ENCODE measurements at regions not wholly inside any gene's neighbourhood (a gene's known extent, or its start where the extent isn't known, plus 50 kb on each side); places are given as distances from the start of the nearest gene placed in this dataset.

DNA sequence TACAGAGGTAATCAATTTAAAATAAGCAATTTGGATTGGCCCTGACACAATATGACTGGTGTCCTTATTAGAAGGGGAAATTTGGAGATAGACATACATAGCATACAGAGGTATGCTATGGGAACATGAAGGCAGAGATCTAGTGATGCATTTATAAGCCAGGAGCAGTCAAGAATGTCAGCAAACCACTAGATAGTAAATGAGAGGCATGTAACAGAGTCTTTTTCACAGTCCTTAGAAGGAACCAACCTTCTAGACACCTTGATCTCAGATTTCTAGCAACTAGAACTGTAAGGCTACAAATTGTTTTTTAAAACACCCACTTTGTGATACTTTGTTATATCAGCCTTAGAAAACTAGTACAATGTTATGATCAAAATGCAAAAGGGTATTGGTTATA is 54.3 kb upstream of the CA10 start:
- no peak overlapping the region for H3K9ac ChIP-seq (ENCODE audit: insufficient read depth, low read length)
- H2AFZ ChIP-seq (ENCODE audit: low read length): no peak overlapping the region
- no peaks in the 10 kb centered on the region for H3K27me3 ChIP-seq (ENCODE audit: control insufficient read depth, insufficient read depth, low read length)
- H4K20me1 ChIP-seq (ENCODE audit: control insufficient read depth, extremely low read depth, insufficient read depth, low read length): no peaks in the 10 kb centered on the region
- H3K27ac ChIP-seq (ENCODE audit: insufficient read depth, low read length): no peak overlapping the region
- H3K4me1 ChIP-seq (ENCODE audit: control insufficient read depth, extremely low read depth, insufficient read depth, low read length): no peaks in the 10 kb centered on the region
- no peaks in the 10 kb centered on the region for H3K79me2 ChIP-seq (ENCODE audit: control insufficient read depth, insufficient read depth, low read length)
- no peak overlapping the region for H3K4me2 ChIP-seq (ENCODE audit: extremely low read depth, insufficient read depth, low read length)
- H3K36me3 ChIP-seq (ENCODE audit: control insufficient read depth, insufficient read depth, low read length): no peaks in the 10 kb centered on the region
- no peak for DNase-seq (ENCODE audit: low read depth in 2 of 2)
- H3K9me3 ChIP-seq (ENCODE audit: control insufficient read depth, insufficient read depth, low read depth, low read length): no peaks in the 10 kb centered on the region
- TF ChIP-seq, protein P1, sequence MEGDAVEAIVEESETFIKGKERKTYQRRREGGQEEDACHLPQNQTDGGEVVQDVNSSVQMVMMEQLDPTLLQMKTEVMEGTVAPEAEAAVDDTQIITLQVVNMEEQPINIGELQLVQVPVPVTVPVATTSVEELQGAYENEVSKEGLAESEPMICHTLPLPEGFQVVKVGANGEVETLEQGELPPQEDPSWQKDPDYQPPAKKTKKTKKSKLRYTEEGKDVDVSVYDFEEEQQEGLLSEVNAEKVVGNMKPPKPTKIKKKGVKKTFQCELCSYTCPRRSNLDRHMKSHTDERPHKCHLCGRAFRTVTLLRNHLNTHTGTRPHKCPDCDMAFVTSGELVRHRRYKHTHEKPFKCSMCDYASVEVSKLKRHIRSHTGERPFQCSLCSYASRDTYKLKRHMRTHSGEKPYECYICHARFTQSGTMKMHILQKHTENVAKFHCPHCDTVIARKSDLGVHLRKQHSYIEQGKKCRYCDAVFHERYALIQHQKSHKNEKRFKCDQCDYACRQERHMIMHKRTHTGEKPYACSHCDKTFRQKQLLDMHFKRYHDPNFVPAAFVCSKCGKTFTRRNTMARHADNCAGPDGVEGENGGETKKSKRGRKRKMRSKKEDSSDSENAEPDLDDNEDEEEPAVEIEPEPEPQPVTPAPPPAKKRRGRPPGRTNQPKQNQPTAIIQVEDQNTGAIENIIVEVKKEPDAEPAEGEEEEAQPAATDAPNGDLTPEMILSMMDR (conservative IDR thresholded peaks at IDR 0.05 in 1 of 2, IDR thresholded peaks at IDR 0.05 in 1 of 2; ENCODE audit: low read depth in 1 of 2, low read length in 2 of 2): no peak
- TF ChIP-seq EZH2 (IDR thresholded peaks at IDR 0.05; ENCODE audit: low read length, missing control alignments): no peak
- no peak overlapping the region for H3K4me3 ChIP-seq (replicated peaks in 1 of 4; ENCODE audit: control extremely low read depth in 1 of 4, insufficient read depth in 1 of 4, low read depth in 3 of 4, low read length in 4 of 4)

GRCh38 chr17:52209507-52209906 is 51.0 kb upstream of the CA10 start:
- no peaks in the 10 kb centered on the region for H3K9me3 ChIP-seq (ENCODE audit: control insufficient read depth, insufficient read depth, low read depth, low read length)
- no peaks in the 10 kb centered on the region for H3K27me3 ChIP-seq (ENCODE audit: control insufficient read depth, insufficient read depth, low read length)
- no peak overlapping the region for H2AFZ ChIP-seq (ENCODE audit: low read length)
- no peak for DNase-seq (ENCODE audit: low read depth in 2 of 2)
- H3K4me3 ChIP-seq (replicated peaks in 1 of 4; ENCODE audit: control extremely low read depth in 1 of 4, insufficient read depth in 1 of 4, low read depth in 3 of 4, low read length in 4 of 4): no peak overlapping the region
- no peak overlapping the region for H3K9ac ChIP-seq (ENCODE audit: insufficient read depth, low read length)
- H4K20me1 ChIP-seq (ENCODE audit: control insufficient read depth, extremely low read depth, insufficient read depth, low read length): no peaks in the 10 kb centered on the region
- H3K4me2 ChIP-seq (ENCODE audit: extremely low read depth, insufficient read depth, low read length): no peak overlapping the region
- H3K4me1 ChIP-seq (ENCODE audit: control insufficient read depth, extremely low read depth, insufficient read depth, low read length): no peaks in the 10 kb centered on the region
- no peaks in the 10 kb centered on the region for H3K36me3 ChIP-seq (ENCODE audit: control insufficient read depth, insufficient read depth, low read length)
- H3K27ac ChIP-seq (ENCODE audit: insufficient read depth, low read length): no peak overlapping the region
- H3K79me2 ChIP-seq (ENCODE audit: control insufficient read depth, insufficient read depth, low read length): no peaks in the 10 kb centered on the region
- TF ChIP-seq, protein P1 (conservative IDR thresholded peaks at IDR 0.05 in 1 of 2, IDR thresholded peaks at IDR 0.05 in 1 of 2; ENCODE audit: low read depth in 1 of 2, low read length in 2 of 2): no peak
- TF ChIP-seq EZH2 (IDR thresholded peaks at IDR 0.05; ENCODE audit: low read length, missing control alignments): no peak
